CD4-positive, alpha-beta memory T cell (primary cell): ENCODE measurements at regions not wholly inside any gene's neighbourhood (a gene's known extent, or its start where the extent isn't known, plus 50 kb on each side); places are given as distances from the start of the nearest gene placed in this dataset.

ENCODE experiments used
- CTCF ChIA-PET: fragments of 350-600 bp; sonication (Branson Sonifier 250); formaldehyde crosslinking; loops from one replicate; lab custom pipeline; 2021; ENCODE audit warnings: inconsistent platforms; ENCODE audit not compliant: partially characterized antibody; lab: Charles Lee
- POLR2A ChIA-PET: fragments of 350-600 bp; sonication (Branson Sonifier 250); formaldehyde crosslinking; loops from one replicate; lab custom pipeline; 2021; ENCODE audit not compliant: partially characterized antibody; lab: Charles Lee
- DNase-seq, 5 donors: peaks; one replicate each; pipeline versions ENCODE4 v3.0.0 to v3.0.0-alpha.2; 2020 to 2022; ENCODE audit warnings: mixed read lengths in 1 of 5
- H3K27ac ChIP-seq: one replicate; pipeline ENCODE4 v1.7.0; 2013; ENCODE audit warnings: low read depth, low read length
- H3K27me3 ChIP-seq: 2 replicates; pipeline ENCODE4 v1.7.0; 2013; ENCODE audit warnings: mild to moderate bottlenecking, low read length, moderate library complexity; ENCODE audit not compliant: insufficient read depth
- H3K36me3 ChIP-seq: 2 replicates; pipeline ENCODE4 v1.7.0; 2013; ENCODE audit warnings: mild to moderate bottlenecking, low read length, moderate library complexity; ENCODE audit not compliant: insufficient read depth
- H3K4me1 ChIP-seq: 2 replicates; pipeline ENCODE4 v1.7.0; 2013; ENCODE audit warnings: mild to moderate bottlenecking, low read length, moderate library complexity; ENCODE audit not compliant: insufficient read depth
- H3K4me3 ChIP-seq, 2 donors: one replicate each; pipeline ENCODE4 v1.7.0; 2013; ENCODE audit warnings: low read length in 2 of 2, mild to moderate bottlenecking in 1 of 2
- H3K9me3 ChIP-seq, 2 donors: one replicate each; pipeline ENCODE4 v1.7.0; 2013; ENCODE audit warnings: low read length in 2 of 2, control low read depth in 1 of 2; ENCODE audit not compliant: control insufficient read depth in 1 of 2
- H3K27ac Mint-ChIP-seq, 7 donors: one replicate each; pipeline ENCODE4 v1.8.0; 2020 to 2021; ENCODE audit warnings: mixed read lengths in 7 of 7, mild to moderate bottlenecking in 6 of 7, inconsistent platforms in 3 of 7, moderate library complexity in 3 of 7
- H3K27me3 Mint-ChIP-seq, 2 donors: one replicate each; pipeline ENCODE4 v1.8.0; 2020 to 2021; ENCODE audit warnings: mixed read lengths in 2 of 2
- H3K36me3 Mint-ChIP-seq, 2 donors: one replicate each; pipeline ENCODE4 v1.8.0; 2020 to 2021; ENCODE audit warnings: mixed read lengths in 2 of 2, inconsistent platforms in 1 of 2, mild to moderate bottlenecking in 1 of 2
- H3K4me1 Mint-ChIP-seq, 4 donors: one replicate each; pipeline ENCODE4 v1.8.0; 2020 to 2021; ENCODE audit warnings: mixed read lengths in 4 of 4, mild to moderate bottlenecking in 1 of 4
- H3K4me3 Mint-ChIP-seq, 8 donors: one replicate each; pipeline ENCODE4 v1.8.0; 2020 to 2021; ENCODE audit warnings: mixed read lengths in 8 of 8, mild to moderate bottlenecking in 7 of 8, moderate library complexity in 6 of 8, inconsistent platforms in 3 of 8
- H3K9me3 Mint-ChIP-seq, 8 donors: one replicate each; pipeline ENCODE4 v1.8.0; 2020 to 2021; ENCODE audit warnings: mixed read lengths in 8 of 8, mild to moderate bottlenecking in 5 of 8, inconsistent platforms in 3 of 8, moderate library complexity in 1 of 8
- intact Hi-C: fragments of 100-400 bp; cut with micrococcal nuclease; formaldehyde crosslinking; loops from one replicate; pipeline ENCODE4 v1.15.1; 2023

DNA sequence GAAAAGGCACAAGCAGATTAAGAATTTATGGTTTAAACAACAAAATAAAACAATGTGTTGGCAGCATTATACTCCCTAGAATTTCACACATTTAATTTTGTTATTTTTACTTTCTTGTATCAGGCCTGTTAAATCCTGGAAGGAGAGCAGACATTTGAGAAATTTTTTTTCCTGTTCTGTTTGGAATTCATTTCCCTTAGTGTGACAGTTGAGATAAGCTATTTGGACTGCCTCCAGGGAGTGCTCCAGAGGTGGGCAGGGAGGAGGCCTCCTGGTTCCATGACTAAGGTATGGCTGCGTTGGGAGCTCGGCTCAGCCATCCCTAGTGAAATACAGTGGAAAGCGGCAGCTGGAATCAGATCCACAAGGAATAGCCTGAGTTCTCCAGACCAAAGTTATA lies 185.7 kb downstream of the KCNRG start:
- Mint-ChIP-seq H3K27me3 (no peaks in the 10 kb centered on the region), H3K4me1 (peaks cover 0 to 6% (median 0%) of the 10 kb centered on the region in 4 donors), H3K36me3 (peaks cover 0 to 10% of the 10 kb centered on the region in 2 donors), H3K27ac (no peak overlapping the region), H3K4me3 (no peak overlapping the region), H3K9me3 (no peaks in the 10 kb centered on the region)
- intact Hi-C loops, result no loop called here
- H3K27ac ChIP-seq, result no peak overlapping the region
- H3K9me3 ChIP-seq, result no peaks in the 10 kb centered on the region
- H3K4me3 ChIP-seq, result no peak overlapping the region
- CTCF ChIA-PET, result interaction anchor here (1.3 kb wide), 1 partner anchor 9 kb away, joined by 3 read pairs; no protein-coding TSS in a partner anchor
- no peaks in the 10 kb centered on the region for H3K36me3 ChIP-seq
- POLR2A ChIA-PET, result no interaction called here
- no peaks in the 10 kb centered on the region for H3K4me1 ChIP-seq
- H3K27me3 ChIP-seq, result no peaks in the 10 kb centered on the region
- no peak for DNase-seq

DNA sequence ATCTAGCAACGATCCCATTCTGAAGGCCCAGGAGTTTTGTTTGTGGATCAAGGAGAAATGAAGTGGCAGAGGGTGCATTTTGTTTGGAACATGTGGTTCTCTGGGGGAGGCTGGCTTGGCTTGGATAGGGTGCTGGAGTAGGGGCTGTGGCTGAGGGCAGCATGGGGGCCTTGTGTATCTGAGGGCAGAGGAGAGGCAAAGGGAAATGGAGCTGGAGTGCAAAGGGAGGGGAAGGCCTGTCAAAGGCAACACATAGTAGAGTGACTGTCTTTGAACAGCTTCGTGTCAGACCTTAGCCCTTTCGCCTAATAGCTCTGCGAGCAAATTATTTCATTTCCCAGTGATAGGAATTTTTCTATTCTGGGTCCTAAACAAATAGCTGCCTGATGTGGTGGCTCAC lies 187.2 kb downstream of the KCNRG start:
- POLR2A ChIA-PET, result no interaction called here
- DNase-seq, result no peak

GRCh38 chr13:50203256-50203941 lies 188.2 kb downstream of the KCNRG start:
- DNase-seq, result no peak
- peak overlapping the region in 1 of 7 donors; percentile 31 for H3K27ac Mint-ChIP-seq
- intact Hi-C loops, result no loop called here
- H3K36me3 Mint-ChIP-seq, result peaks cover 0 to 4% of the 10 kb centered on the region in 2 donors
- Histone ChIP-seq H3K27ac (no peak overlapping the region), H3K9me3 (no peaks in the 10 kb centered on the region), H3K4me3 (no peak overlapping the region), H3K27me3 (no peaks in the 10 kb centered on the region), H3K4me1 (no peaks in the 10 kb centered on the region), H3K36me3 (no peaks in the 10 kb centered on the region)
- no peaks in the 10 kb centered on the region for H3K27me3 Mint-ChIP-seq
- H3K9me3 Mint-ChIP-seq, result no peaks in the 10 kb centered on the region
- no peak overlapping the region for H3K4me3 Mint-ChIP-seq
- peaks cover 0 to 8% (median 2%) of the 10 kb centered on the region in 4 donors for H3K4me1 Mint-ChIP-seq
- ChIA-PET POLR2A (no interaction called here), CTCF (no interaction called here)

More for the DNA sequence above, 187.2 kb downstream of the KCNRG start:
- CTCF ChIA-PET, result no interaction called here
- Mint-ChIP-seq H3K4me3 (no peak overlapping the region), H3K27ac (peak overlapping the region in 2 of 7 donors; percentile 6 to 52), H3K4me1 (peaks cover 0 to 5% (median 0%) of the 10 kb centered on the region in 4 donors), H3K27me3 (no peaks in the 10 kb centered on the region), H3K36me3 (peaks cover 0 to 4% of the 10 kb centered on the region in 2 donors), H3K9me3 (no peaks in the 10 kb centered on the region)
- H3K4me3 ChIP-seq, result no peak overlapping the region
- no peaks in the 10 kb centered on the region for H3K9me3 ChIP-seq
- H3K27ac ChIP-seq, result no peak overlapping the region
- no peaks in the 10 kb centered on the region for H3K36me3 ChIP-seq
- H3K27me3 ChIP-seq, result no peaks in the 10 kb centered on the region
- intact Hi-C loops, result no loop called here
- H3K4me1 ChIP-seq, result no peaks in the 10 kb centered on the region

GRCh38 chr13:50205581-50205980 lies 190.3 kb downstream of the KCNRG start:
- Histone ChIP-seq H3K4me1 (peaks cover 5% of the 10 kb centered on the region), H3K27ac (no peak overlapping the region), H3K36me3 (no peaks in the 10 kb centered on the region), H3K4me3 (no peak overlapping the region), H3K27me3 (no peaks in the 10 kb centered on the region), H3K9me3 (no peaks in the 10 kb centered on the region)
- H3K4me1 Mint-ChIP-seq, result peaks cover 2 to 12% (median 11%) of the 10 kb centered on the region in 4 donors
- no peak overlapping the region for H3K27ac Mint-ChIP-seq
- no peaks in the 10 kb centered on the region for H3K27me3 Mint-ChIP-seq
- no peaks in the 10 kb centered on the region for H3K36me3 Mint-ChIP-seq
- CTCF ChIA-PET, result no interaction called here
- POLR2A ChIA-PET, result no interaction called here
- intact Hi-C loops, result no loop called here
- no peak overlapping the region for H3K4me3 Mint-ChIP-seq
- no peak for DNase-seq
- no peaks in the 10 kb centered on the region for H3K9me3 Mint-ChIP-seq

DNA sequence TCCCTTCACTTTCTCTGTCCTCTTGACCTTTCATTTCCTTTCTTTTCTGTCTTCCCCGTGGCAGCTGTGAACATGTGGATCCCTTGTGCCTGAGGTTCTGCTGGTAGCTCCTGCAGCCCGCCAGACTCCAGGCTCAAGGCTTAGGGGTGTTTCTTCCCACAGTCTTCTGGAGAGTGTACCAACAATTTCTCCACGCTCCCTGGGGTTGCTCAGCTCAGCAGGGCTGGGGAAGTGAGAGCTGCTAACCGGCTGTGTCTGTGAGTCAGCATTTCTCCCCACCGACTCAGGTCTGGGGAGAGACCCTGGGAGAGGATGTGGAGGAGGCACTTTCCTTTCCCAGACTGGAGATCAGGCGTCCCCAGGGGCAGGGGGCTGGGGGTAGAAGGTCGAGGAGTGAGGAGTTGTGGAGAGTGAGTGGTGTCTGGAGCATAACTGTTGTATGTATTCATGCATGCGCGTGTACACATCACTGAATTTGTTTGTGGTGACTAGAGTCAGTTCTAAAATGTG lies 193.6 kb downstream of the KCNRG start:
- peak overlapping the region in 3 of 7 donors; percentile 48 to 91 (median 57) for H3K27ac Mint-ChIP-seq
- CTCF ChIA-PET, result interaction anchor here (1.1 kb wide), 1 partner anchor 703 kb away, joined by 3 read pairs; no protein-coding TSS in a partner anchor

GRCh38 chr13:50209631-50210030 lies 194.4 kb downstream of the KCNRG start:
- intact Hi-C loops, result no loop called here
- Histone ChIP-seq H3K36me3 (no peaks in the 10 kb centered on the region), H3K27me3 (no peaks in the 10 kb centered on the region), H3K9me3 (peaks cover 0 to 9% of the 10 kb centered on the region in 2 donors), H3K27ac (no peak overlapping the region), H3K4me3 (no peak overlapping the region), H3K4me1 (peaks cover 9% of the 10 kb centered on the region)
- H3K36me3 Mint-ChIP-seq, result peaks cover 7 to 10% of the 10 kb centered on the region in 2 donors
- CTCF ChIA-PET, result interaction anchor here (1.1 kb wide), 2 partner anchors 9 to 702 kb away, joined by 3 read pairs; no protein-coding TSS in a partner anchor
- H3K27me3 Mint-ChIP-seq, result no peaks in the 10 kb centered on the region
- H3K4me1 Mint-ChIP-seq, result peaks cover 7 to 17% (median 15%) of the 10 kb centered on the region in 4 donors
- no peak overlapping the region for H3K4me3 Mint-ChIP-seq
- H3K27ac Mint-ChIP-seq, result no peak overlapping the region
- DNase-seq, result no peak
- peaks cover 2 to 19% (median 13%) of the 10 kb centered on the region in 8 donors for H3K9me3 Mint-ChIP-seq
- POLR2A ChIA-PET, result interaction anchor here (0.7 to 1.2 kb wide), 2 partner anchors 13 to 79 kb away, joined by 3 to 4 read pairs; no protein-coding TSS in a partner anchor

More for the DNA sequence above, 193.6 kb downstream of the KCNRG start:
- H3K4me3 ChIP-seq, result no peak overlapping the region
- H3K36me3 Mint-ChIP-seq, result peaks cover 7 to 10% of the 10 kb centered on the region in 2 donors
- H3K4me3 Mint-ChIP-seq, result peak overlapping the region in 4 of 8 donors; percentile 2 to 36 (median 22)
- peaks cover 5% of the 10 kb centered on the region for H3K4me1 ChIP-seq
- POLR2A ChIA-PET, result interaction anchor here (1.2 kb wide), 1 partner anchor 14 kb away, joined by 3 read pairs; no protein-coding TSS in a partner anchor
- H3K9me3 Mint-ChIP-seq, result peaks cover 0 to 18% (median 13%) of the 10 kb centered on the region in 8 donors
- H3K9me3 ChIP-seq, result peaks cover 0 to 9% of the 10 kb centered on the region in 2 donors
- no peaks in the 10 kb centered on the region for H3K27me3 ChIP-seq
- DNase-seq, result no peak
- peaks cover 2 to 11% (median 10%) of the 10 kb centered on the region in 4 donors for H3K4me1 Mint-ChIP-seq
- no peaks in the 10 kb centered on the region for H3K36me3 ChIP-seq
- intact Hi-C loops, result no loop called here
- H3K27me3 Mint-ChIP-seq, result no peaks in the 10 kb centered on the region
- no peak overlapping the region for H3K27ac ChIP-seq

GRCh38 chr13:50213526-50213925 lies 198.3 kb downstream of the KCNRG start:
- DNase-seq, result no peak
- H3K27ac ChIP-seq, result no peak overlapping the region
- H3K27ac Mint-ChIP-seq, result no peak overlapping the region
- peaks cover 0 to 12% of the 10 kb centered on the region in 2 donors for H3K9me3 ChIP-seq
- CTCF ChIA-PET, result no interaction called here
- no peaks in the 10 kb centered on the region for H3K27me3 ChIP-seq
- H3K4me1 Mint-ChIP-seq, result peaks cover 16 to 31% (median 26%) of the 10 kb centered on the region in 4 donors
- intact Hi-C loops, result no loop called here
- H3K27me3 Mint-ChIP-seq, result no peaks in the 10 kb centered on the region
- H3K9me3 Mint-ChIP-seq, result peaks cover 2 to 46% (median 28%) of the 10 kb centered on the region in 8 donors
- H3K4me1 ChIP-seq, result peaks cover 23% of the 10 kb centered on the region
- POLR2A ChIA-PET, result interaction anchor here (1.6 to 2.4 kb wide), 2 partner anchors 10 to 17 kb away, joined by 6 to 8 read pairs; no protein-coding TSS in a partner anchor
- no peak overlapping the region for H3K4me3 Mint-ChIP-seq
- H3K4me3 ChIP-seq, result no peak overlapping the region
- H3K36me3 ChIP-seq, result no peaks in the 10 kb centered on the region
- H3K36me3 Mint-ChIP-seq, result peaks cover 16 to 19% of the 10 kb centered on the region in 2 donors
